ENCODE measurements at regions not wholly inside any gene's neighbourhood (a gene's known extent, or its start where the extent isn't known, plus 50 kb on each side); places are given as distances from the start of the nearest gene placed in this dataset.

DNA sequence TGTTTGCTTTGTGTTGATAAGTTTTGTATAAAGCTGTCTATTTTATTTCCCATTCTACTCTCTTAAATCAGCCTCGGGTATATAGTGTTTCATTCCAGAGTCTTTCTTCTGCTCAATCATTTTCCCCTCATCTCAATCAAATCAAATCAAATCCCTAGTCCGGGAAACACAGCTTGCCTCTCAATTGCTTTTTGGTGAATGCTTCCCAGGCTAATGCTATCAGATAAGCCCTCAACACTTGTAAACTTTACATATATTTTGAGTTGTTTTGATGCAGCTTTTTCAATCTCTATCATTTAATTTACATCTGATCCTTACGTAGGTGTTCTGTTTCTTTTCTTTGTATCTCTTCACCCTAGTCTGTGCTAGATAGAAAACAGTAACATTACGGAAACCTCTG, 416.7 kb upstream of the PDE3A start:
- DNase-seq (ENCODE audit: low spot score) = no peak

DNA sequence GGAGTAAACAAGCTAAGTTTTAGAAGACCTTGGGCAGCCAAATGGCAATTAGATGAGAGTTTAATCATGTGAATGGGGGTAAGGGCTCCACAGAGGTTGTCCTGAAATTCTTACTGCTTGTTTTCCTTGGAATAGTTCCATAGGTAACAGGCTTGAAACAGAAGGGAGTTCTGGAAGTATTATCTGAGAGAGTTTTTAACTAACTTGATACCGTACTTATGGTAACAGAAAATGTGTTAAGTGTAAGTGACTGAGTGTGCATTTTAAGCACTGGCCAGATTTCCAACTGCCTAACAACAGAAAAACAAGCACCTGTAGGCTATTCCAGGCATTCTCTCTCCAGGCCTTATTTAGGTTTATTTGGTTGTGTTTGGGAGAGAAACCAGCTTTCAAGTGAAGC, 414.6 kb upstream of the PDE3A start:
- no peak for DNase-seq (ENCODE audit: low spot score)

GRCh38 chr12:19954163-19954562, 414.2 kb upstream of the PDE3A start:
- no peak for DNase-seq (ENCODE audit: low spot score)

DNA sequence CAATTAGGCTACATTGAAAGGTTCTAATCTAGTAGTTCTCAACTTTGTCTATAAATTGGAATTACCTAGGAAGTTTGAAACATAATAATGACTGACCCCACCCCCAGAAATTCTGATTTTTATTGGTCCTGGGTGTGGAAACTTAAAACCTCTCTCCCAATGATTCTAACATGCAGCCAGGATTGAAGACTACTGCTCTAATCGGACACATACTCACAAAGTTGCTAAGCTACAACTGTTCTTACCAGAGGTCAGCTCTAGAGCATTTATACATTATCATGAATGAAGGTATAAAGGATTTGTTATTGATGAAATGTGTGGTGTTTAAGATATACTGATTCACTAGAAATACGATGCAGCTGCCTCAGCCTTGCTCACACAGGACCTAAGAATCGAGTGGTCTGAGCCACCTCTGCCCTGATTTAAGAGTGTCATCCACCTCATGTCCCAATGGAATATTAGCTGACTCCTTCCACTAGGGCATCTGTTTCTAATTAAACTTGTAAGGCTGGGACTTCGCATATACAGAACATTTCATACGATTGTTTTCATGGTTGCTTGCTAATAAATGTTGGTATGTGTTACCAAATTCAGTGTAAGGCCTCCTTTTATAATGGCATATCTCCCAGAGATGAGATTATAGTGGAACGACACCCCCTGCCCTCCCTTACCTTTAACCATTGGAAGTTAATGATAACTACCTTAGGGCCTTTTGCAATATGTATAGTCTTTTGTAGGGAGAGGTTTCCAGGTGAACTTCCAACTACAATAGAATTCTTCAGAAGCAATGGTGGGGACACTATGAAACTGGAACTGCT, 410.8 kb upstream of the PDE3A start:
- DNase-seq (ENCODE audit: low spot score) = no peak

- no peak for DNase-seq (ENCODE audit: low spot score)
These were observed 409.9 kb upstream of the PDE3A start for GRCh38 chr12:19958389-19958788.

DNA sequence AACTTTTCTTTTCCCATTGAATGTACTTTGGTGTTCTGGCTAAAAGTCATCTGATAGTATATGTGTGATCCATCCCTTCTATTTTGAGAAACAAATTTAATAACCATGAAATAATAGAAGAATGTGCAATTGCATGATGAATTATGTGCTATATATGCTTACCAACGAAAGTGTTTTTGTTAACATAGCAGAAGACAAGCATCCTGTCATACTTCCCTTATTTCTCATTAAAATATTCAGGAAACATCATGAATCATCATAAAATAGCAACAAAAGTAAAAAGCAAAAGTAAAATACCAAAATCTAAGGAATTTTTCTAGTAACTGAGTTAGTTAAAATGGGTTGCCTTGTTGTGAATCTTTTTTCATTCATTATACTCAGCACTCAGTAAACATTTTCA, 409.0 kb upstream of the PDE3A start:
- DNase-seq (ENCODE audit: low spot score) = no peak

DNA sequence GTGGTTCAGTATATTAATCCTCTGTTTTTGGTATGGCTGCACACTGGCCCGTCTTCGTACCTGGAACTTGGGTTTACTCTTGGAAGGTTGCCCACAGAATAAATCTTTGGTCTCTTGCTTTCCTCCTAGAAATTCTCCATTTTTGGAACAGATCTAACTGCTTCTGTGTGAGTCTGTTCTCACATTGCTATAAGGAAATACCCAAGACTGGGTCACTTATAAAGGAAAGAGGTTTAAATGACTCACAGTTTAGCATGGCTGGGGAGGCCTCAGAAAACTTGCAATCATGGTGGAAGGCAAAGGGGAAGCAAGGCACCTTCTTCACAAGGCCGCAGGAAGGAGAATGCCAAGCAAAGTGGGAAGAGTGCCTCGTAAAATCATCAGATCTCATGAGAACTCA, 407.8 kb upstream of the PDE3A start:
- DNase-seq (ENCODE audit: low spot score) = no peak

DNA sequence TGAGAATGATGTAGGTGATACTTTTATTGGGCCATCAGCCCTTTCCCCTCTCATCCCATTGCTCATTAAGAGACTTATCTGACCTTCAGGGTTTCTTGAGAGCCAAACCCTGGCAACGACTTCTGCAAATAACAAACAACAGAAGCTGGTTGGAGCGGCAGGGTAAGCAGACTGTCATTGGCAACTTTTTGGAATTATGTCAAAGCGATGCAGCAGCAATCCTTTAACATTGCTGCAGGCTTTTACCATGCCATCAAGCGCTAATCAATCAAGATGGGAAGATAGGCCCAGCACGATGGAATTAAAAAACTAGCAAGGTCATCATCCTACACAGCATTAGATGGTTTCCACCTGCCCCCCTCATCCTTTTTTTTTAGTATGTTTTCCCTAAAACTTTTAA, 406.1 kb upstream of the PDE3A start:
- DNase-seq (ENCODE audit: low spot score) = no peak

DNA sequence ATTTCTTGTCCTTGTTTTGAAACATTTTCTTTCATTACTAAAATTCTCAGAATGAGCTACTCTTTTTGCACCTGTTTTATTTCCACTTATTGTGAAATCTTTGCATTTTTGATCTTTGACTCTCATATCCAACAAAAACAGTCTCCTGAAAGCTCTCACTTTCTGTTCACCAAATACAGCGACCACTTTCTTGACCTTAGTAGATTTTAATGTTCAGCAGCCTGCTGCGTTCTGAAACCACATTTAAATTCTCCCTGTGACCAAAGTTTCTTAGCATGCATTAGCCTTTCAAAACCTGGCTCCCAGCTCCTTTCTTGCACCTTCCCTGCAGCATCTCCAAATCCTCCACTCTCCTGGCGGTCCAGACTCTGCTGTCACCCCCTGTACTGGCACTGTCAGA, 404.4 kb upstream of the PDE3A start:
- no peak for DNase-seq (ENCODE audit: low spot score)

DNA sequence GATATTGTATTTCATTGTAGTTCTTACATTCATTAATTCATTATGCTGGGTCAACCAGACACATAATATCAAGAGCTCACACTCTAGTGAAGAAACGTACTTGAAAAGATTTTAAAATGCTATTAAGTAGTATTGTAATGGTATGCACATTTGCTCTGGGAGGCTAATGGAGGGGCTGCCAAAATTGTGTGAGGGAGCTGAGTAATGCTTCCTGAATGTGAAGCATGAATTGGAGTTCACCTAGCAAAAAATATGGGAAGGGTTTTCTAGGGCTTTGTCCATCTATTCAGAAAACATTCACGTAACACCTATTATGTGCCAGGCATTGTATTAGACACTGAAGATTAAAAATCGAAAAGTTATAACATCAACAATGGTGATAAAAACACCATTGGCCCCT, 403.8 kb upstream of the PDE3A start:
- no peak for DNase-seq (ENCODE audit: low spot score)

- no peak for DNase-seq (ENCODE audit: low spot score)
These were observed 402.9 kb upstream of the PDE3A start for GRCh38 chr12:19965196-19966038.

DNA sequence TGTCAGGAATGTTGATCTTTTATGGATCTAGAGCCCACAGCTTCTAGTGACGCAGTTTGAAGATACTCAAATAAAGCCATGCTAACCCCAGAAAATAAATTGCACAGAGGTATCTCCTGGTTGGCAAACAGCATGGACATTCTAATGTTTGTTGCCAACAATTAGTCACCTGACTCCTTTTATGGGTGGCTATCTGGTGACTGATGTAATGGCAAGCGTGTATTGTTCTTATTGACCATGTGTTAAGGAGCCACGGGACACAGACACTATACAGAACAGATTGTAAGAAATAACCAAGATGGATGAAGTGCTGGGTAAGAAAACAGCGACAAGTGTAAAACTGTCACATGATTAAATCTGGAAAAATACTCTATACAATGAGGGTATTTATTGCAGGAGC, 401.3 kb upstream of the PDE3A start:
- no peak for DNase-seq (ENCODE audit: low spot score)

- no peak for DNase-seq (ENCODE audit: low spot score)
These were observed 400.9 kb upstream of the PDE3A start for GRCh38 chr12:19967431-19967830.

DNA sequence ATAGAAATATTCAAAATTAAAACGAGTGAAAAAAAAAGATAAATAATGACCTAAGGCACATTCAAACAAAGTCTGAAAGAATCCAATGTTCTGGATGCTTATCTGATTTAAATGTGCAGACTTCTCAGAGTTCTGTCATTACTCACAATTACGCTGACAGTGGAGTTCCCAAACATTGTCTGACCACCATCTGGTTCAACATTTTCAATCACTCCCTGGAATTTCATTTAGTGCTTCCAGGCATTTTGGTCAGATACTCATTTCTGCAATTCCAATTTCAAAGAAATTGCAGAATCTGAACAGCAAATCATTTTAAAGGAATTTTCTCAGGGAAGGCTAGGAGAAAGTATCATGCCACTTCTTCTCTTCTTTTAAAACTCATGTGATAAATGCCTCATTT, 398.2 kb upstream of the PDE3A start:
- DNase-seq (ENCODE audit: low spot score) = no peak

- DNase-seq (ENCODE audit: low spot score) = no peak
These were observed 397.5 kb upstream of the PDE3A start for GRCh38 chr12:19970821-19971220.

GRCh38 chr12:19971361-19972280, 396.7 kb upstream of the PDE3A start:
- DNase-seq (ENCODE audit: low spot score) = no peak

DNA sequence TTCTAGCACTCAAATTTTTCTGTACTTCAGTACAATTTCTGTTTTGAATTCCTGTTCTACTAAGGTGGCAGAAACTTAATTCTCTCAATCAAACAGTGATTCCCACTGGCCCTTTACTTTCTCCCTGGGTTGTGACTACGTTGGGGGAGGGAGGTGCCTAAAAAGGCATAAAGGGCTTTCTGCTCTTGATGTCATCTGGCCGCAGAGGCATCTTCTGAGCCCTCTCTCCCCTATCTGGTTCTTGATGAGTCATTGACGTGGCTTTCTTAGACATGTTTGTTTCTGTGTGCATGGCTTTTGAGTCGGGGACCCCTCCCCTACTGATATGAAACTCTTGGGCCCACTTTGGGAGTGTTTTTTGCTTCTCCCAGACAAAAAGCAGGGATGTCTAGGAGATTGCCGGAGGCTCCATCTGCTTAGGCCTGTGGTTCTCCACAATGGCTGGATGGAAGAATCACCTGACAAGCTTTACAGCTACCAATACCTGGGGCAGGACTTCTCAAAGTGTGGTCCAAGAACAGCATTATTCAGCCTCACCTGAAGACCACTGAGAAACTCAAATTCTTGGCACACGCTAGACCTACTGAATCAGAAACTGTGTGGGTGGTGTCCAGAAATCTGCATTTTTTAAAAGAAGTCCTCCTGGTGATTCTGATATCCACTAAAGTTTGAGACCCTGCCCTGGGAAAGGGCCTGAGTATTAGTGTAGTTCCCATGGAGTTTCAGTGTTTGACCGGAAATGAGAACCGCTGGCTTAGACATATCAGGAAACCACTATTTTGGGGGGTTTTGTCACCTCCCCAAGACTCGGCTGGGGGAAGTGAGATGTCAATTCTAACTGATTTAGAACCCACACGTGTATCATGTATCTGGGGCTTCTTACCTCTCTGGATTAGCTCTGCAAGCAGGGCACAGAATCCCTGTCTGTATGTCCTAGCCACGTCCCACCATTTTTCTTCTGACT, 395.7 kb upstream of the PDE3A start:
- DNase-seq (ENCODE audit: low spot score) = peak; percentile 17

DNA sequence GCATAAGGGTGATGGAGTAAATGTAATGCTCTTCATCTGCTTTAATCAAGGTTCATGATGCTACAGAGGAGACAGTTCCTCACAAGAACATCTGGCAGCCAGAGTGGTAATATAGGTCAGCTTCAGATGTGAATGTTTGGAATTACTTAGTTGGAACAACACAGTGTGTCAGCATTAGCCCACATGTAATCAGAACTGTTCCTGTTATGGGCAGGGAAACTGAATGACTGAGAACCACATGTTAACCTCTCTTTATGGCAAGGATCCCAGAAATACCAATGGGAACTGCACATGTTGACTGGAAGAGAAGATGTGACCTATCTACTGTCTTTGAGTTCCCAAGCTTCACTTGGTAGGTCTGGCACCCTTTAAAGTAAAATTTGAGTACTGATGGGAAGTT, 390.1 kb upstream of the PDE3A start:
- DNase-seq (ENCODE audit: low spot score) = no peak

DNA sequence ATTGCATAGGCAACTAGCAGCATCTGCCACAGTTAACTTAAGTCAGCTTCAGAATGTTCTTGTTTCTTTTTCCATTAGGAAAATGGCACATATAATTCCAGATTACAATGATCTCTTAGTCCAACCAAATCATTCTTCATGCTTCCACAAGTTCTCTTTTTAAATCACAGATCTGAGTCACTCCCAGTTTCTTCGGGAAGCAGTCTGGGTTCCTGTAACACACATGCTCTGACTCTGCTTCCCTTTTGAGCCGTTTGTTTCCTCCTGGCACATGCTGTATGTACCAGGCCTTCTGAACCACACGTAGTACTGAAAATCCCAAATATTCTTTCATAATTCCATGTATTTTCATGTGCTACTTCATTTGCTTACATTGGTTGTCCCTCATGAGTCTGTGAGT, 388.8 kb upstream of the PDE3A start:
- DNase-seq (ENCODE audit: low spot score) = no peak

DNA sequence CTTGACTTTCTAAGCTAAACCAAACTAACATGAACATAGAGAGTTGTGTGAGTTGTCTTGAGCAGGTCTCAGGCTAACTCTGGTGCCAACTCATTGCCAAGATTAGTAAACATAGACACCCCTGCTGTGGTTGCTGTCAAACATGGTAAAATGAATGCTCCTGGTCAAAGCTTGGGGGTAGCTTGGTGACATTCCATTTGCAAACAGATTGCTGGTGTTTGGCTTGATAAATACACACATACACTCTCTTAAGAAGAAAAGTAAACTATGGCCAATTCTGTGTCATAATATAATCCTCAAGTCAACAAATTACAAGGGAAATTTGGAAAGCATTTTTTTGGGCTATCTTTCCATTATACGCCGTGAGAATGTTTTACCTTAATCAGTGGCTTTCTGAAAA, 386.4 kb upstream of the PDE3A start:
- DNase-seq (ENCODE audit: low spot score) = no peak

DNA sequence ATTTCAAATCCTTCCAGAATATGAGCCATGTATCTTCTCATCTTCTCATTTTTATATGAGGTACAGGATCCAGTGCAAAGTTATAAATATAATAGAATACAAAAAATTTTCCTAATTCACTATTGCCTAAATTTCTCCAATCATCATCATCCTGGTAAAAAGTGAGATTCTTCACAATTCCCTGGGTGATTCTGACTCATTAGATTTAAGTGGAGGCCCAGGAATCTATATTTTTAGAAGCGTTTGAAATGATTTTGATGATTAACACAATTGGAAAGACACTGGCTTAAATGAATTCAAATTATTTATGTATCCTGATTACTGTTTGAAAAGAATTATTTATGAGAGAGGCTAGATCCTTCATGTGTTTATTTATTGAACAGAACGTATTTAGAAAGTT, 380.3 kb upstream of the PDE3A start:
- DNase-seq (ENCODE audit: low spot score) = no peak
